GM23338 (cell line): ENCODE measurements at regions not wholly inside any gene's neighbourhood (a gene's known extent, or its start where the extent isn't known, plus 50 kb on each side); places are given as distances from the start of the nearest gene placed in this dataset.

Experiments used
- ATAC-seq: fragments of 200-7000 bp; cut with Tn5 transposase; 3 replicates; pipeline ENCODE4 v1.9.1; 2020
- DNase-seq: peaks from one replicate; pipeline ENCODE4 v3.0.0-alpha.2; 2015; ENCODE audit warnings: low spot score
- H2AFZ ChIP-seq: fragments of 200-600 bp; sonication (generic); 2 replicates; pipeline ENCODE4 v1.8.0; 2016; ENCODE audit warnings: antibody characterized with exemption, mild to moderate bottlenecking, moderate library complexity
- H3F3A ChIP-seq: fragments of 200-600 bp; sonication (generic); replicated peaks from 2 replicates; pipeline ENCODE4 v1.8.0; 2017; ENCODE audit warnings: antibody characterized with exemption, mixed run types, low read depth
- H3K27ac ChIP-seq: fragments of 200-600 bp; sonication (generic); 2 replicates; pipeline ENCODE4 v1.6.1; 2016; ENCODE audit warnings: low read depth
- H3K27me3 ChIP-seq: fragments of 200-600 bp; sonication (generic); 2 replicates; pipeline ENCODE4 v1.8.0; 2016; ENCODE audit warnings: mild to moderate bottlenecking, mixed run types, moderate library complexity; ENCODE audit not compliant: insufficient read depth
- H3K36me3 ChIP-seq: fragments of 200-600 bp; sonication (generic); 2 replicates; pipeline ENCODE4 v1.8.0; 2016; ENCODE audit warnings: mild to moderate bottlenecking; ENCODE audit not compliant: insufficient read depth
- H3K4me1 ChIP-seq: fragments of 200-600 bp; sonication (generic); 2 replicates; pipeline ENCODE4 v1.8.0; 2016; ENCODE audit warnings: mild to moderate bottlenecking, moderate library complexity; ENCODE audit not compliant: insufficient read depth
- H3K4me2 ChIP-seq: fragments of 200-600 bp; sonication (generic); 2 replicates; pipeline ENCODE4 v1.7.1; 2017; ENCODE audit warnings: mixed run types
- H3K4me3 ChIP-seq: fragments of 200-600 bp; sonication (generic); 2 replicates; pipeline ENCODE4 v1.6.1; 2016; ENCODE audit warnings: mixed run types
- H3K79me2 ChIP-seq: fragments of 200-600 bp; sonication (generic); replicated peaks from 2 replicates; pipeline ENCODE4 v1.8.0; 2017; ENCODE audit warnings: mild to moderate bottlenecking; ENCODE audit not compliant: insufficient read depth
- H3K9me2 ChIP-seq: fragments of 200-600 bp; sonication (generic); 2 replicates; pipeline ENCODE4 v1.8.0; 2017; ENCODE audit not compliant: insufficient read depth
- H4K20me1 ChIP-seq: fragments of 200-600 bp; sonication (generic); replicated peaks from 2 replicates; pipeline ENCODE4 v1.8.0; 2017; ENCODE audit warnings: mild to moderate bottlenecking; ENCODE audit not compliant: insufficient read depth
- H3K27ac Mint-ChIP-seq: 2 replicates; pipeline ENCODE4 v1.8.0; 2020; ENCODE audit warnings: inconsistent platforms, mild to moderate bottlenecking, moderate library complexity, mixed read lengths
- H3K27me3 Mint-ChIP-seq: 3 replicates; pipeline ENCODE4 v1.8.0; 2022; ENCODE audit warnings: low read depth, mild to moderate bottlenecking, moderate library complexity, mixed read lengths, inconsistent platforms; ENCODE audit not compliant: insufficient read depth, poor library complexity
- H3K36me3 Mint-ChIP-seq: 3 replicates; pipeline ENCODE4 v1.8.0; 2021; ENCODE audit warnings: low read depth, mild to moderate bottlenecking, inconsistent platforms, moderate library complexity, mixed read lengths
- H3K4me1 Mint-ChIP-seq: 3 replicates; pipeline ENCODE4 v1.8.0; 2020; ENCODE audit warnings: mild to moderate bottlenecking, inconsistent platforms, mixed read lengths
- H3K4me3 Mint-ChIP-seq: 3 replicates; pipeline ENCODE4 v1.8.0; 2021; ENCODE audit warnings: moderate library complexity, mild to moderate bottlenecking, inconsistent platforms, mixed read lengths
- H3K9me3 Mint-ChIP-seq: 3 replicates; pipeline ENCODE4 v1.8.0; 2020; ENCODE audit warnings: moderate library complexity, mild to moderate bottlenecking, inconsistent platforms, mixed read lengths
- CREB1 ChIP-seq: fragments of 250-450 bp; sonication (Bioruptor Pico); IDR thresholded peaks from 2 replicates; pipeline ENCODE4 v1.5.0; 2020; ENCODE audit warnings: low read depth, mild to moderate bottlenecking, moderate library complexity
- EZH2 ChIP-seq: fragments of 200-600 bp; sonication (generic); IDR thresholded peaks from one replicate; pipeline ENCODE4 v1.8.0; 2017; ENCODE audit warnings: antibody characterized with exemption, mild to moderate bottlenecking, low read depth; ENCODE audit not compliant: unreplicated experiment
- EZH2phosphoT487 ChIP-seq: fragments of 200-600 bp; sonication (generic); IDR thresholded peaks from one replicate; pipeline ENCODE4 v1.8.1; 2018; ENCODE audit warnings: antibody characterized with exemption; ENCODE audit not compliant: unreplicated experiment
- JUNB ChIP-seq: IDR thresholded peaks from one replicate; pipeline ENCODE4 v1.6.1; 2016; ENCODE audit warnings: antibody characterized with exemption; ENCODE audit not compliant: unreplicated experiment
- NANOG ChIP-seq: IDR thresholded peaks from 2 replicates; pipeline ENCODE4 v1.6.1; 2016; ENCODE audit warnings: antibody characterized with exemption, borderline replicate concordance
- POLR2AphosphoS5 ChIP-seq: IDR thresholded peaks from 2 replicates; pipeline ENCODE4 v1.6.1; 2016; ENCODE audit warnings: antibody characterized with exemption, low read depth
- STAT1 ChIP-seq: IDR thresholded peaks from one replicate; pipeline ENCODE4 v1.6.1; 2016; ENCODE audit warnings: antibody characterized with exemption; ENCODE audit not compliant: unreplicated experiment
- ZNF114 ChIP-seq: fragments of 250-450 bp; sonication (Bioruptor Pico); IDR thresholded peaks from 2 replicates; pipeline ENCODE4 v1.5.0; 2020; ENCODE audit warnings: mild to moderate bottlenecking, moderate library complexity
- ZNF331 ChIP-seq: fragments of 250-450 bp; sonication (Bioruptor Pico); IDR thresholded peaks from 2 replicates; pipeline ENCODE4 v1.5.0; 2020; ENCODE audit warnings: low read depth, mild to moderate bottlenecking, moderate library complexity
- TF ChIP-seq, protein P1 (sequence below), 2 experiments: fragments of 200-600 bp in 1 of 2; sonication (generic) in 1 of 2; conservative IDR thresholded peaks; 2 replicates each; pipeline versions ENCODE4 v1.5.1 to v1.6.1; 2016 to 2017; ENCODE audit warnings: antibody characterized with exemption in 2 of 2, low read depth in 2 of 2, mild to moderate bottlenecking in 2 of 2, moderate library complexity in 1 of 2
- TF ChIP-seq, protein P2 (sequence below): IDR thresholded peaks from one replicate; pipeline ENCODE4 v1.6.1; 2018; ENCODE audit warnings: antibody characterized with exemption; ENCODE audit not compliant: unreplicated experiment
- TF ChIP-seq, protein P3 (sequence below): IDR thresholded peaks from 2 replicates; pipeline ENCODE4 v1.6.1; 2016; ENCODE audit warnings: antibody characterized with exemption

DNA sequence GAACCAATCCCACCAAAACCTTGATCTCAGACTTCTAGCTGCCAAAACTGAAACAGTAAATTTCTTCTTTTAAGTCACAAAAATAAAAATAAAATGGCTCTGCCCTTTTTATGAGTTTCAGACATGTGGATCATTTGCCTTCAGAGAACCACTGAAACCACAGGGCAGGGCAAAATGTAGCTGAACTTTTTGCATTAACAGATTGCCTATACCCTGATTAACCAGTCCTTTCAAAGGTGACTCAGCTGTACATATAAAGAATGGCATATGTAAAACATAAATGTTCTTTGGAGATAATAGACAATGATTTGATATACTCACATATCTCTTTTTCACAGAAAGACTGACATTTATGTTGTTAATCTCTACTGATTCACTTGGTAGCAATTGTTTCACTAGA is 187.1 kb upstream of the GRIN3A start:
- no peaks in the 10 kb centered on the region for H3K4me1 Mint-ChIP-seq
- H3K27ac ChIP-seq: no peak overlapping the region
- ATAC-seq (no peak), DNase-seq (no peak)
- H3K27me3 ChIP-seq: no peaks in the 10 kb centered on the region
- H3K79me2 ChIP-seq: no peaks in the 10 kb centered on the region
- H3K4me3 Mint-ChIP-seq: no peak overlapping the region
- no peak overlapping the region for H3K27ac Mint-ChIP-seq
- no peaks in the 10 kb centered on the region for H4K20me1 ChIP-seq
- no peaks in the 10 kb centered on the region for H3K36me3 ChIP-seq
- H3K9me2 ChIP-seq: no peaks in the 10 kb centered on the region
- H3K36me3 Mint-ChIP-seq: no peaks in the 10 kb centered on the region; the same call in 2 of the 3 replicates
- no peak overlapping the region for H2AFZ ChIP-seq
- no peak overlapping the region; the same call in 1 of the 2 replicates for H3K4me3 ChIP-seq
- no peaks in the 10 kb centered on the region for H3K27me3 Mint-ChIP-seq
- TF ChIP-seq JUNB (no peak), ZNF114 (no peak), ZNF331 (CRISPR knock-in tag) (no peak), STAT1 (no peak), EZH2phosphoT487 (no peak), CREB1 (no peak), NANOG (no peak), POLR2AphosphoS5 (no peak)
- TF ChIP-seq, protein P1, sequence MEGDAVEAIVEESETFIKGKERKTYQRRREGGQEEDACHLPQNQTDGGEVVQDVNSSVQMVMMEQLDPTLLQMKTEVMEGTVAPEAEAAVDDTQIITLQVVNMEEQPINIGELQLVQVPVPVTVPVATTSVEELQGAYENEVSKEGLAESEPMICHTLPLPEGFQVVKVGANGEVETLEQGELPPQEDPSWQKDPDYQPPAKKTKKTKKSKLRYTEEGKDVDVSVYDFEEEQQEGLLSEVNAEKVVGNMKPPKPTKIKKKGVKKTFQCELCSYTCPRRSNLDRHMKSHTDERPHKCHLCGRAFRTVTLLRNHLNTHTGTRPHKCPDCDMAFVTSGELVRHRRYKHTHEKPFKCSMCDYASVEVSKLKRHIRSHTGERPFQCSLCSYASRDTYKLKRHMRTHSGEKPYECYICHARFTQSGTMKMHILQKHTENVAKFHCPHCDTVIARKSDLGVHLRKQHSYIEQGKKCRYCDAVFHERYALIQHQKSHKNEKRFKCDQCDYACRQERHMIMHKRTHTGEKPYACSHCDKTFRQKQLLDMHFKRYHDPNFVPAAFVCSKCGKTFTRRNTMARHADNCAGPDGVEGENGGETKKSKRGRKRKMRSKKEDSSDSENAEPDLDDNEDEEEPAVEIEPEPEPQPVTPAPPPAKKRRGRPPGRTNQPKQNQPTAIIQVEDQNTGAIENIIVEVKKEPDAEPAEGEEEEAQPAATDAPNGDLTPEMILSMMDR (conservative IDR thresholded peaks at IDR 0.05; ENCODE audit: low read depth in 2 of 2): no peak
- TF ChIP-seq, protein P2, sequence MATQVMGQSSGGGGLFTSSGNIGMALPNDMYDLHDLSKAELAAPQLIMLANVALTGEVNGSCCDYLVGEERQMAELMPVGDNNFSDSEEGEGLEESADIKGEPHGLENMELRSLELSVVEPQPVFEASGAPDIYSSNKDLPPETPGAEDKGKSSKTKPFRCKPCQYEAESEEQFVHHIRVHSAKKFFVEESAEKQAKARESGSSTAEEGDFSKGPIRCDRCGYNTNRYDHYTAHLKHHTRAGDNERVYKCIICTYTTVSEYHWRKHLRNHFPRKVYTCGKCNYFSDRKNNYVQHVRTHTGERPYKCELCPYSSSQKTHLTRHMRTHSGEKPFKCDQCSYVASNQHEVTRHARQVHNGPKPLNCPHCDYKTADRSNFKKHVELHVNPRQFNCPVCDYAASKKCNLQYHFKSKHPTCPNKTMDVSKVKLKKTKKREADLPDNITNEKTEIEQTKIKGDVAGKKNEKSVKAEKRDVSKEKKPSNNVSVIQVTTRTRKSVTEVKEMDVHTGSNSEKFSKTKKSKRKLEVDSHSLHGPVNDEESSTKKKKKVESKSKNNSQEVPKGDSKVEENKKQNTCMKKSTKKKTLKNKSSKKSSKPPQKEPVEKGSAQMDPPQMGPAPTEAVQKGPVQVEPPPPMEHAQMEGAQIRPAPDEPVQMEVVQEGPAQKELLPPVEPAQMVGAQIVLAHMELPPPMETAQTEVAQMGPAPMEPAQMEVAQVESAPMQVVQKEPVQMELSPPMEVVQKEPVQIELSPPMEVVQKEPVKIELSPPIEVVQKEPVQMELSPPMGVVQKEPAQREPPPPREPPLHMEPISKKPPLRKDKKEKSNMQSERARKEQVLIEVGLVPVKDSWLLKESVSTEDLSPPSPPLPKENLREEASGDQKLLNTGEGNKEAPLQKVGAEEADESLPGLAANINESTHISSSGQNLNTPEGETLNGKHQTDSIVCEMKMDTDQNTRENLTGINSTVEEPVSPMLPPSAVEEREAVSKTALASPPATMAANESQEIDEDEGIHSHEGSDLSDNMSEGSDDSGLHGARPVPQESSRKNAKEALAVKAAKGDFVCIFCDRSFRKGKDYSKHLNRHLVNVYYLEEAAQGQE: no peak
- TF ChIP-seq, protein P3, sequence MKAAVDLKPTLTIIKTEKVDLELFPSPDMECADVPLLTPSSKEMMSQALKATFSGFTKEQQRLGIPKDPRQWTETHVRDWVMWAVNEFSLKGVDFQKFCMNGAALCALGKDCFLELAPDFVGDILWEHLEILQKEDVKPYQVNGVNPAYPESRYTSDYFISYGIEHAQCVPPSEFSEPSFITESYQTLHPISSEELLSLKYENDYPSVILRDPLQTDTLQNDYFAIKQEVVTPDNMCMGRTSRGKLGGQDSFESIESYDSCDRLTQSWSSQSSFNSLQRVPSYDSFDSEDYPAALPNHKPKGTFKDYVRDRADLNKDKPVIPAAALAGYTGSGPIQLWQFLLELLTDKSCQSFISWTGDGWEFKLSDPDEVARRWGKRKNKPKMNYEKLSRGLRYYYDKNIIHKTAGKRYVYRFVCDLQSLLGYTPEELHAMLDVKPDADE: no peak
- H3K4me1 ChIP-seq: no peaks in the 10 kb centered on the region
- no peaks in the 10 kb centered on the region for H3F3A ChIP-seq
- no peak overlapping the region for H3K4me2 ChIP-seq
- peaks cover 70% of the 10 kb centered on the region for H3K9me3 Mint-ChIP-seq

DNA sequence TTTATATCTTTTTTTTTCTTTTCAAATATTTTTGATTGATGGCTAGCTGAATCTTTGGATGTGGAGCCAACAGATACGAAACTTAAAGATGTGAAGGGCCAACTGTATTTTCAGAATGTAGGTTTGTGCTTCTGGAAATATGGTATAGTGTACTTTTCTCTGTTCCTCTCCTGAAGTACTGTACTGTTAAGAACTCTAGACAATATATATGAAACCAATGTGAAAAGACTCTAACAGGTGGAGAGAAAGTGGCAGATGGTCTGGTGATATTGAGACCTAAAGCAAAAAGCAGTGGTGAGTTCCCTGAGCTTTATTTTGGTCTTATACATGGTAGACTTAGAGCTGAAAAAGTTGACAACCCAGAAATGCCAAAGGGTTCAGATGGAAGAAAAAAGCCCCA is 185.0 kb upstream of the GRIN3A start:
- Mint-ChIP-seq H3K27ac (no peak overlapping the region), H3K9me3 (peaks cover 72% of the 10 kb centered on the region), H3K27me3 (no peaks in the 10 kb centered on the region), H3K36me3 (no peaks in the 10 kb centered on the region; the same call in 2 of the 3 replicates), H3K4me1 (no peaks in the 10 kb centered on the region), H3K4me3 (no peak overlapping the region)
- H3K4me3 ChIP-seq: no peak overlapping the region
- ATAC-seq (no peak), DNase-seq (no peak)
- H3K36me3 ChIP-seq: no peaks in the 10 kb centered on the region
- H3F3A ChIP-seq: no peaks in the 10 kb centered on the region
- H3K27ac ChIP-seq: no peak overlapping the region
- H4K20me1 ChIP-seq: no peaks in the 10 kb centered on the region
- H3K4me2 ChIP-seq: no peak overlapping the region
- H3K27me3 ChIP-seq: no peaks in the 10 kb centered on the region
- no peaks in the 10 kb centered on the region for H3K4me1 ChIP-seq
- H2AFZ ChIP-seq: no peak overlapping the region
- no peaks in the 10 kb centered on the region for H3K79me2 ChIP-seq
- H3K9me2 ChIP-seq: no peaks in the 10 kb centered on the region
- TF ChIP-seq EZH2 (no peak), NANOG (no peak), ZNF114 (no peak)
